ENCODE measurements at regions not wholly inside any gene's neighbourhood (a gene's known extent, or its start where the extent isn't known, plus 50 kb on each side); places are given as distances from the start of the nearest gene placed in this dataset.

DNA sequence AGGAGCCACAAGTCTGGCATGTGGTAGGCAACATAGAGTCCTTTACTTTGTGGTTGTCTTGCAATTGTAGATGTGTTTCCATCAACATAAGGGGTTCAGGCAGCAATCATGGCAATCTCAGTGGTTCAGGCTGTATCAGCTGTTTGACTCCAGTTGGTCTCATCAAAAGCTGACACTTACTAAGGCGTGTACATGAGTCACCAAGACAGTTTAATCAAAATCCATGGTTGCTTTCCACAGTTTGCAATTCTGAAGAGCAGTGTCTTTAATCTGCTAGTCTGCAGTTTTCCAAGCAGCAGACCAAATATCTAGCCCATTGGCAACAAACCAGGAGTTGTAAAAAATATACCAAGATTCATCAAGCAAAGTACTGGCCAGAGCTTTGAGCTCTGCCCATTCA lies 210.2 kb downstream of the MDFIC start:
- Mint-ChIP-seq H3K4me1 (peaks cover 0 to 1% (median 0%) of the 10 kb centered on the region in 3 donors), H3K4me3 (no peak overlapping the region), H3K27ac (no peak overlapping the region), H3K36me3 (no peaks in the 10 kb centered on the region), H3K27me3 (peaks cover 4% of the 10 kb centered on the region), H3K9me3 (peaks cover 0 to 3% (median 1%) of the 10 kb centered on the region in 3 donors)

DNA sequence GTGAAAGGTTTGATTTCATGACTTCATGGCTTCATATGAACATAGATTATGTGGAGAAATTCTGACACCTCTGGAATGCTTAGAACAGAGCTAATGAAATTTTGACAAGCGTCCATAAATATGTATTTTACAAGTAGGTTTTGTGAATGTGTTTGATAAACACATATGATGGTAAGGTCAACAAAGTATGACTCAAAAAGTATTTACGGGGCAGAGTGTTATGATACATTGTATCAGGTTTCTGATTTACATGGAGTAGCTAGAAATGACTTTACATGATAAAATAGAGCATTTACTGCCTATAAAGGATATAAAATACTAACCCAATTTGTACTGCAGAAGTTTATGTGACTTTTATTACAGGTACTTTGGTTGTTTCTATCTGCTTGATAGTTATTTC lies 206.3 kb downstream of the MDFIC start:
- no peaks in the 10 kb centered on the region for H3K36me3 Mint-ChIP-seq
- H3K4me1 Mint-ChIP-seq = no peaks in the 10 kb centered on the region
- no peaks in the 10 kb centered on the region for H3K27me3 Mint-ChIP-seq
- no peak overlapping the region for H3K27ac Mint-ChIP-seq
- H3K4me3 Mint-ChIP-seq = no peak overlapping the region
- H3K9me3 Mint-ChIP-seq = no peaks in the 10 kb centered on the region

DNA sequence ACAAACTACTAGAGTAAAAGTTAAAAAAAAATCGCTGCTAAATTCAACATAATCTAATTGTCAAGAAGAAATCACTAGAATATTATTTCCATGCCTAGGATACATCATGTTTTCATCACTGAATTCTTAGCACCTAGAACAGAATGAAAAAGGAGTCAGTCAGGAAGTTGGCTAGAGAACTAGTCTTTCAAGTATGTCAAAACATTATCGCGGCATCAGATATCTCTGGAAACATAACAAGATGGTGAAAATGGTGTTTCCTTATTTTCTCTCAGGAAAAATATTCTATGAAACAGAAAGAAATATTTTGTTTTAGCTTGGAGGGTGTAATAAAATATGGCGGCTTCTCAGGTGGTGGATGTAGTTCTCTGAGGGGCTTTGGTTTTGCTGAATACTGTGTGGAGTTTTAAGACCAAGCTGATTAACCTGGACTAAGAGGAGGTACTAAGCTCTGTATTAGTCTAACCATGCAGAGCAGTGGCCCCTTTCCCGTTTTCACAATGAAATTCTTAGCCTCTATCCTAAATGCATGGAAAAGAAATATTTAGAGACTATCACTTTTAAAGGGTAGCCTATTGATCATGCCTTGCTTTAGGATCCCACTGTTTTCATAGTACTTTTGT lies 205.6 kb downstream of the MDFIC start:
- no peak overlapping the region for H3K27ac Mint-ChIP-seq
- H3K27me3 Mint-ChIP-seq = no peaks in the 10 kb centered on the region
- no peaks in the 10 kb centered on the region for H3K9me3 Mint-ChIP-seq
- H3K4me3 Mint-ChIP-seq = no peak overlapping the region
- no peaks in the 10 kb centered on the region for H3K4me1 Mint-ChIP-seq
- H3K36me3 Mint-ChIP-seq = no peaks in the 10 kb centered on the region

DNA sequence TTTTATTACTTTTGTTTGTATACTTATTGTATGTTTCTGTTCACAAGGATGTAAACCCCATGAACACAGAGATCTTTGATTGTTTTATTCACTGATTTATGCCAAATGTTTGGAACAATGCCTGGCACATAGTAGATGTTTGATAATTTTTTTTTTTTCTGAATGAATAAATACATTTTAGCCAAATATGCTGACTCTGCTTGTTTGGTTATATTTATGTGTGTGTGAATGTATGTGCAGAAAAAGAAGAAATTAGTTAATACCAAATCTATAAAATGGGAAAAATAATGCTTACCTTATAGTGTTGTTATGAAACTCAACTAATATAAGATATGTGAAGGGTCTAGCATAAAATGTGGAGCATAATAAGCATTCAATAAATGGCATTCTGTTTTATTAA lies 203.9 kb downstream of the MDFIC start:
- H3K4me1 Mint-ChIP-seq = no peaks in the 10 kb centered on the region

DNA sequence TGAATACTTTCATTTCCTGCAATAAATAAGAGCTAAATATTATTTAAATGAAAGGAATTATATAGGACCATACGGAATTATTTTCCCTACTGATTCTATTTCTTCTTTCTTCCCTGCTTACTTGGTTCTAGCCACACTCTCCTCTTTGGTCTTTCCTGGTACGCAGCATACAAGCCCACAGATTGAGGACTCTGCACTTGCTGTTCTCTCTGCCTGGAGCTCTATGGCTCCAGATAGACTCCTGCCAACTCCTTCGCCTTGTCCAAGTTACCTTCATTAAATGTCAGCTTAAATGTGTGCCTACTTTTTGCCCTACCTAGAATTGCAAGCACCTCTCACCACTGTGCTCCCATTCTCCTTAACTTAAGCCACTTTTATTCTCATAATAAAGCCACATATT lies 203.4 kb downstream of the MDFIC start:
- Mint-ChIP-seq H3K4me3 (no peak overlapping the region), H3K36me3 (no peaks in the 10 kb centered on the region), H3K27ac (no peak overlapping the region), H3K9me3 (no peaks in the 10 kb centered on the region), H3K27me3 (no peaks in the 10 kb centered on the region), H3K4me1 (no peaks in the 10 kb centered on the region)

More for the DNA sequence above, 203.9 kb downstream of the MDFIC start:
- no peaks in the 10 kb centered on the region for H3K9me3 Mint-ChIP-seq
- no peaks in the 10 kb centered on the region for H3K27me3 Mint-ChIP-seq
- no peak overlapping the region for H3K4me3 Mint-ChIP-seq
- H3K36me3 Mint-ChIP-seq = no peaks in the 10 kb centered on the region
- no peak overlapping the region for H3K27ac Mint-ChIP-seq

DNA sequence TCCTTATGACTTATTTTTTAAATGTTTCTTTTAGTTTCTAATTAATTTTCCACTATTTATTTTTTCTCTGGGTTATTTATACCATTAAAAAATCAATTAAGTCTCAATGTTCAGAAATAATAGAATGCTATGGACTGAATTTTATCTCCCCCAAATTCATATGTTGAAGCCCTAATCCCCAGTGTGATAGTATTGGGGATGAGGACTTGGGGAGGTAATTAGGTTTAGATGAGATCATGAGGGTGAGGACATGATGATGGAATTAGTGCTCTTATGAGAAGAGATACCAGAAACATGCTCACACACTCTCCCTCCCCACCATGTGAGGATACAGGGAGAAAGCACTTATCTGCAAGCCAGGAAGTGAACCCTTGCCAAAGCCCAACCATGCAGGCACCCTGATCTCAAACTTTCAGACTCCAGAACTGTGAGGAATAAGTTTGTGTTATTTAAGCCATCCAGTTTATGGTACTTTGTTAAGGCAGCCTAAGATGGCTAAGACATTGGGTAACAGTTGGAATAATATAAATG lies 202.6 kb downstream of the MDFIC start:
- Mint-ChIP-seq H3K4me3 (no peak overlapping the region), H3K36me3 (no peaks in the 10 kb centered on the region), H3K9me3 (no peaks in the 10 kb centered on the region), H3K4me1 (no peaks in the 10 kb centered on the region), H3K27me3 (no peaks in the 10 kb centered on the region), H3K27ac (no peak overlapping the region)

DNA sequence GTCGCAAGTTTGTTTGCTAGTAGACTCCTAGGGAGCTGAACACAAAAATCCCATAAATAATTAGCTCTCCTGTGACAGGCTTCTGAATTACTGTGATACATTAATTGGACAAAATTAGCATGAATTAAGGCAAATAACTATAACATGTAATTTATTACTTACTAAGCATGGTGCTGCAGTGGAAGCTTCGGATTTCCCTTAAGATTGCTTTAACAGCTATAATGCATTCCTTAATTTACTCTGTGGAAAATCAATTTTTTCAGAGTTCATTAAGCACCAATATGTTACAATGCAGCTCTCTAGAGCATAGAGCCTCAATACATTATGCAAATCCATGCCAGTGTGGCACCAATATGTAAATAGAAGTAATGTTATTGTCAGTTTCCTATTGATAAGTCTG lies 201.5 kb downstream of the MDFIC start:
- no peaks in the 10 kb centered on the region for H3K27me3 Mint-ChIP-seq
- H3K9me3 Mint-ChIP-seq = no peaks in the 10 kb centered on the region
- no peaks in the 10 kb centered on the region for H3K4me1 Mint-ChIP-seq
- H3K4me3 Mint-ChIP-seq = no peak overlapping the region
- H3K36me3 Mint-ChIP-seq = no peaks in the 10 kb centered on the region
- no peak overlapping the region for H3K27ac Mint-ChIP-seq

DNA sequence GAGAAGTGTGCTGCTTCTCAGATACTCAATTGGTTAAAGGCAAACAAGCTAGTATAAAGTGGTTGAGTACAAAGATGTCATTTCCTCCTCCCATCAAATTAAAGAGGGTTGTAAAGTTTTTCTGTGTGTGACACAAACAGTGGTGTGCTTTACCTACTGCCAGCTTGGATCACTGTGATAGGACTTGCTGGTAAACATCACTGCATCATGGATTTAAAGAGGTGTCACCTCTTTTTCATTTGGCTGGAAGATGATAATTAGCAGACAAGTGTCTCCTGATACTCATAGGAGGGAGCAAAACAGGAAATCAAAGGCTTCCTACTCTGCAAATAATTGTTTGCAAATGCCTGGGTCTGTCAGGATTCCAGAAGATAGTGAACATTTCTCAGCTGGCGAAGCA lies 200.5 kb downstream of the MDFIC start:
- no peaks in the 10 kb centered on the region for H3K27me3 Mint-ChIP-seq
- no peak overlapping the region for H3K4me3 Mint-ChIP-seq
- H3K36me3 Mint-ChIP-seq = no peaks in the 10 kb centered on the region
- H3K9me3 Mint-ChIP-seq = no peaks in the 10 kb centered on the region
- H3K27ac Mint-ChIP-seq = no peak overlapping the region
- H3K4me1 Mint-ChIP-seq = no peaks in the 10 kb centered on the region

DNA sequence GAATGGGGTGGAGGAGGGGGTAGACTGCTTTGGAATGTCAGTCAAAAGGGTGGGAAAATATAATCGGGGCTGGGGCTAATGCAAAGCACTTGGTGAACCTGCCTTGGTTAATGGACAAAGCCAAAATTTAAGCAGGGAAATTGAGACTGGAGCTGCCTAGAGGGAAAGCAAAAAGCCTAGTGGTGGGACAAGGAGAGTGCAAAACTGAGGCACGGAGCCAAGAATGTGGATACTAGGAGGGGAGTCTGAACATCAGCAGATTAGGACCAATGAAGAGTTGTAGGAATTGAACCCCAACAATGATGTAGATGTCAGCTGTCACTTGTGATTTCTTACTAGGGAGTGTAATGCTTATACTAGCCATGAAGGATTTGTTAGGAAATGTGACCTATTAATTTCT lies 195.9 kb downstream of the MDFIC start:
- no peaks in the 10 kb centered on the region for H3K9me3 Mint-ChIP-seq
- no peak overlapping the region for H3K27ac Mint-ChIP-seq
- no peaks in the 10 kb centered on the region for H3K36me3 Mint-ChIP-seq
- H3K4me3 Mint-ChIP-seq = no peak overlapping the region
- peaks cover 2% of the 10 kb centered on the region for H3K27me3 Mint-ChIP-seq
- no peaks in the 10 kb centered on the region for H3K4me1 Mint-ChIP-seq

DNA sequence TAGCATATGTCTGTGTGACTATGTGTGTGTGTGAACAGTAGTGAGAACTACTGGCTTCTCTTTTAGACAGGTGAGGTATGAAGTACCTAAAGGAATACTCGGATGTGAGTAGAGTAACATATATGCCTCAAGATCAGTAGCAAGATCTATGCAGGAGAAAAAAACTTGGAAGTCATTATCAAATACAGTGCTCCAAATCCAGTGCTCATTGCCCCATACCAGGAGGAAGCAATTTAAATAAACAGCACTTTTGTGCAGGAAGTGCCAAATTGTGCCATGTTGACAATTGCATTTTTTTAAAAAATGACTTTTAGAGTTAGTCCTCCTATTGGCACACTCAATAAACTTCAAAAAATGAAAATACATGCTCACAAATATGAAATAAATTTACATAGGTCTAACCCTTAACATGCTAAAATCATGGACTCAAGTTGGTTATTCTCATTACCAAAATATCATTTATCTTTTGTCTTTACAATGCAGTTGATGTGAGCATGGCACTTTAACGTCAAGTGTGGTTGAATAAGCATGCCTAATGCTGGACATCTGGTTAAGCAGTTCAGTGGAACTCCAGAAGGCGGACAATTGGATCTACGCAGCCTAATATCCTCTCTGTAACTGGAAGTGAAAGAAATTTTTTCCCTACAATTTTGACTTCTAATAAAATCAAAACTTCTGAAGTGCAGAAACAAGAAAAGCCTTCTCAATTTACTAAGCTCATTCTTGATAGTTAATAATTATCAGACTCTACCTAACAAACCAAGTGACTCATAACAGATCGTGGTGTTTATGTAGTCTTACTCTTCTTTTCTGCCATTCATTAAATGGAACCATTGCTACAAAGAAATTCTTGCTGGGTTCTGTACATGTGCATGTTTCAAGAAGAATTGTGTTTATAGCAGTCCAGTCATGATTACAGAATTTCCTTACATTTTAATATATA lies 195.2 kb downstream of the MDFIC start:
- Mint-ChIP-seq H3K9me3 (no peaks in the 10 kb centered on the region), H3K27ac (no peak overlapping the region), H3K4me3 (no peak overlapping the region), H3K4me1 (no peaks in the 10 kb centered on the region), H3K27me3 (peaks cover 2% of the 10 kb centered on the region), H3K36me3 (no peaks in the 10 kb centered on the region)

DNA sequence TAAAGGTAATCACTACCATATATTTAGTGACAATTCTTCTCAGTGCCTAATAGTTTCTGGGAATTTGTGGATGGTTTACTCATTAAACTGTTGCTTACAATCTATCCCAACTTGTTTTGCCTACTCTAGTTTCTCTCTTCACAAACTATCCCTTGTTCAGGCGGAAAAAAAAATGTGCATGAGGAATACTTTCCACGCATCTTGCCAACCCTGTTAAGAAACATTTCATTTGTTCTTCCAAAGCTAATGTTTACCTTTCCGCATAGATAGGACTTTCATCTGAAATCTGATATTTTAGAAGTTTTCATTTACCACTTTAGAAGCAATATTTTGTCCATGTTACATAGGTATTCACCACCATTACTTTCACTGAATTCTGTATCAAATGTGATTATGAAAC lies 191.9 kb downstream of the MDFIC start:
- no peaks in the 10 kb centered on the region for H3K4me1 Mint-ChIP-seq
- no peaks in the 10 kb centered on the region for H3K9me3 Mint-ChIP-seq
- no peak overlapping the region for H3K27ac Mint-ChIP-seq
- H3K4me3 Mint-ChIP-seq = no peak overlapping the region
- H3K36me3 Mint-ChIP-seq = no peaks in the 10 kb centered on the region
- peaks cover 2% of the 10 kb centered on the region for H3K27me3 Mint-ChIP-seq

DNA sequence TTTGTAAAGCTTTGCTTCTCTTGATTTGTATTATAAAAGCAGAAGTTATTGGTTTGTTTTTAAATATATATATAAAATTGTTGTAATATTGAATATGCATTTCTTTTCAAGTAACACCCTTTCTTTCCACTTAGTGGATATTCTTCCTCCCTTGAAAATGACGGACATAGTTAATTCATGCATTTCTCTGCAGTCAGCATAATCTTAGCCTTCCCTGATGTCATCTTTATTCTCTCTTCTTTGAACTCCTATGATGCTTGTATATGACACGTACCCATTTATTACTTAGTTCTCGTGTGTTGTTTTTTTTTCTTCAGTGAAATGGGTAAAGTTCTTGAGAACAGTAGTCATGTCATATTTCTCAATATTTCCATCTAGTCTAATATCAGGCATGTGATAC lies 191.2 kb downstream of the MDFIC start:
- no peaks in the 10 kb centered on the region for H3K4me1 Mint-ChIP-seq

DNA sequence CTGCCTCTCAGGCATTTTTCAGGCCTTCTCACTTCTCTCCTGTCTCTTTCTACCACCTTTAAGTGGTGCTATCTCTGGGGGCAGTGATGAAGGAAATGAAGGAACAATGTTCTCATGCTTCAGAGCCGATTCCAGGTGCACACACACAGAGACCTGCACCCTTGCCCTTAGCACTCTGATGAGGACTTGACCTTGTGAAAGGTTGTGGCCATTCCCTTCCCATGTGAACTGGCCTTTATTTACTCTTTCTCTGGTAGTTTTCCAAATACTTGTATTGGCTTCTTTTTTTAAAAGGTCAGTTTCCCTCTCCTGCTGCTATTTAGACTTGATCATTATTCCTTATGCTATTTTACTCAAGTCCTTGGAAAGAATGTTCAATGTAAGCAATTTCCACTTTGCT lies 188.6 kb downstream of the MDFIC start:
- Mint-ChIP-seq H3K27me3 (peaks cover 4% of the 10 kb centered on the region), H3K4me3 (no peak overlapping the region), H3K36me3 (no peaks in the 10 kb centered on the region), H3K9me3 (no peaks in the 10 kb centered on the region), H3K27ac (no peak overlapping the region), H3K4me1 (no peaks in the 10 kb centered on the region)

More for the DNA sequence above, 191.2 kb downstream of the MDFIC start:
- no peaks in the 10 kb centered on the region for H3K9me3 Mint-ChIP-seq
- no peak overlapping the region for H3K27ac Mint-ChIP-seq
- no peaks in the 10 kb centered on the region for H3K36me3 Mint-ChIP-seq
- H3K4me3 Mint-ChIP-seq = no peak overlapping the region
- H3K27me3 Mint-ChIP-seq = peaks cover 2% of the 10 kb centered on the region

DNA sequence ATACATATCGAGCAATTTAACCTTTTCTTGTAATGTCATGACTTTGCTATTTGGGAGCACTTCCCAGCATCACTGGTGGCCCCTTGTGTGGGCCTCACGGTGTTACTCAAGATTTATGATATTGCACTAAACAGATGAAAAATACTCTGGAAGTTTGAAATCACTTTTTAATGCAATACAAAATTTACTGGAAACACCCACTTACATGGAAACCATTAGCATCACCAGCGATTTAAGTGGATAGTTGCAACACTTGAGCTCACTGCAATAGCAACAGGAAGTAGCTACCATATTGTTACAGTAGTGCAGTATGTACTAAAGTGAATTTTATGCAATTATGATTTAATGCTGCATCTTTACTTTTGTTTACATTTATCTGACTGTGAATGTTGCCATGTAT lies 184.4 kb downstream of the MDFIC start:
- no peak overlapping the region for H3K27ac Mint-ChIP-seq
- peaks cover 2% of the 10 kb centered on the region for H3K27me3 Mint-ChIP-seq
- H3K9me3 Mint-ChIP-seq = no peaks in the 10 kb centered on the region
- H3K4me3 Mint-ChIP-seq = no peak overlapping the region
- H3K36me3 Mint-ChIP-seq = no peaks in the 10 kb centered on the region
- no peaks in the 10 kb centered on the region for H3K4me1 Mint-ChIP-seq

DNA sequence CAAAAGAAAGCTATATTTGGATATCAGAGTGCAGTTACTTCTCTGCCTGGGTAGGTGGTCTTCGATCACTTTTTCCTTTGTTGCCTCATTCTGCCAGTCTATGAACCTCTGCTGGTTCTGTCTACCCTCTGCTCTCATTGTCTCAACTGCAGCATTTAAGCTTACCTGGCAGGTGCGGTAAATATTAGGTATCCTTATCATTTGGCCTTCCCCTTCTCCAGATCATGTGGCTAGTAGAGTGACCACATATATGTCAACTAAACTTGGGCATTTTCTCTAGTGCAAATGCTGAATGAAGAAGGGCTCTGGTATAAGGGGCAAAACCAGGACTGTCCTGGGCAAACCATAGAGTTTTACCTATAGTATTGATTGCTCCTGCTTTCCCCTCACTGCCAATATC lies 180.8 kb downstream of the MDFIC start:
- H3K27ac Mint-ChIP-seq = no peak overlapping the region

DNA sequence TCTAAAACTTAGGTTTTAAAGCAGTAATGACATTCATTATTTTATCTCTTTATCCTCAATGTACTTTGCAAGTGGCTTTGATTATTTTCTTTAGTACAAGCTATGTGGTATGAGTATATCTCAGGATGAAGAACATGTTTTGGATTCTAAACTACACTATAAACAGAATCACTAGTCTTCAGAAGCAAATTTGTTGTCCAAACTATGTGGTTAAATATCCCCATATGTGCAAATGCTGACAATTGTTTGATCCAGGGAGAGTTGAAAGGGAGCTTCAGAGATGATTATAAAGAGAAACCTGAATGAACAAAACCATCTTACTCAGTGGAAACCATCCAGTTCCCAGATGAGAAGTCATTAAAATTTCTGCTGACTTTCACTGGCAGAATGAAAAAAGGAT lies 179.3 kb downstream of the MDFIC start:
- H3K27ac Mint-ChIP-seq = no peak overlapping the region
- no peaks in the 10 kb centered on the region for H3K9me3 Mint-ChIP-seq
- peaks cover 2% of the 10 kb centered on the region for H3K27me3 Mint-ChIP-seq
- H3K36me3 Mint-ChIP-seq = peaks cover 2% of the 10 kb centered on the region
- H3K4me3 Mint-ChIP-seq = no peak overlapping the region
- no peaks in the 10 kb centered on the region for H3K4me1 Mint-ChIP-seq

More for the DNA sequence above, 180.8 kb downstream of the MDFIC start:
- H3K27me3 Mint-ChIP-seq = peaks cover 4% of the 10 kb centered on the region
- H3K36me3 Mint-ChIP-seq = peaks cover 2% of the 10 kb centered on the region
- H3K9me3 Mint-ChIP-seq = no peaks in the 10 kb centered on the region
- no peak overlapping the region for H3K4me3 Mint-ChIP-seq
- H3K4me1 Mint-ChIP-seq = no peaks in the 10 kb centered on the region

Measured in IgD-negative memory B cell (primary cell).